Suppressor macrophage treated with lipopolysaccharide for 1 hour (primary cell): ENCODE measurements at regions not wholly inside any gene's neighbourhood (a gene's known extent, or its start where the extent isn't known, plus 50 kb on each side); places are given as distances from the start of the nearest gene placed in this dataset.
"Not testable (repeated sequence)": the region's sequence is repeated elsewhere in the genome, so short reads cannot be mapped to it uniquely, and the experiment has no call there.

Experiments
- DNase-seq, 3 donors: peaks; one replicate each; pipeline ENCODE4 v3.0.0-alpha.2; 2020 to 2022

- DNase-seq = no peak
Observed at GRCh38 chrX:4668802-4669536, 955.5 kb upstream of the PRKX start.

DNA sequence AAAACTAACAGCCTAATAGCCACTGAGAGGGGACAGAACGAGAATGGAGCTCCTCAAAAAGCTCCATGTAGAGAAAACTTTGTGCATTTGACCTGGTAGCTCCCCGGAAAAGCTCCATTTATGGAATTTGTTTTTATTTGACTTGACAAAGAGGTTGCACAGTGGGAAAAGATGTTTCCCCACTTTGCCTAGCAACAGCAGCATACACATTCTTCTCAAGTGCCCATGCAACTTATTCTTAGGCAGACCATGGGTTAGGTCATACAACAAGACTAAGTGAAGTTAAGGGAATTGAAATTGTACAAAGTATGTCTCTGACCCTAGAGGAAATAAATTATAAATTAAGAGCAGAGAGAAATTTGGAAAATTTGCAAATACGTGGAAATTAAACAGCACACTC lies 949.6 kb upstream of the PRKX start:
- DNase-seq = no peak

DNA sequence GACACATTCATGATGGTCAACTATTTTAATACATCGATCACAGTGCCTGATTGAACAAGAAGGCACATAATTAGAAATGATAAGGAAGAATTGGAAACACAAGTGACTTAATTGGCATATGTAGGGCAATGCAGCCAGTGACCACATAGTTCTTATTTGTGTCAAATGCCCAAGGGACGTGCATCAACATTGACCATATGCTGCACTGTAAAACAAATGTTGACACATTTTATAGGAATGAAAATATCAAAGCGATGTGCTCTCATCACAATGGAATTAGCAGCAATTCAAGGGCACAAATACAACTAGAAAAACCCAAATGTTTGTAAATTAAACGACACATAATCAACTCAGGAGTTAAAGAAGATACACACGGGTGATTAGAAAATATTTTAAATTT lies 948.3 kb upstream of the PRKX start:
- DNase-seq = no peak

- no peak for DNase-seq
Observed at GRCh38 chrX:4656419-4656818, 943.0 kb upstream of the PRKX start.

DNA sequence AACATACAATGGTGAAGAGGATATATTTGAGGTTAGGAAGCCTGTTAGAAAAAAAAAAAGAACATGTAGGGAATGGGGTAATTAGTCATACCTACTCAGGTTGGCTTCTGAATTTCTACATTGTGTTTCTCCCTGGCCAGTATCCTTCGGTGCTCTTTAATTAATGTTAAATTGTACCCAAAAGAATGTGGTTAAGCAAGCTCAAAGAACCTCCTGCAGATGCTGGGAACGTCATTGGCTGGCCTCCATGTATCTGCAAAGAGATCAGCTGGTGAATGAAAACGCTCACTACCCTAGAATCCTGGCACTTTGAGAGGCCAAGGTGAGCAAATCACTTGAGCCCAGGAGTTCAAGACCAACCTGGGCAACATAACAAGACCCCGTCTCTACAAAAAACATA lies 942.3 kb upstream of the PRKX start:
- DNase-seq = no peak

DNA sequence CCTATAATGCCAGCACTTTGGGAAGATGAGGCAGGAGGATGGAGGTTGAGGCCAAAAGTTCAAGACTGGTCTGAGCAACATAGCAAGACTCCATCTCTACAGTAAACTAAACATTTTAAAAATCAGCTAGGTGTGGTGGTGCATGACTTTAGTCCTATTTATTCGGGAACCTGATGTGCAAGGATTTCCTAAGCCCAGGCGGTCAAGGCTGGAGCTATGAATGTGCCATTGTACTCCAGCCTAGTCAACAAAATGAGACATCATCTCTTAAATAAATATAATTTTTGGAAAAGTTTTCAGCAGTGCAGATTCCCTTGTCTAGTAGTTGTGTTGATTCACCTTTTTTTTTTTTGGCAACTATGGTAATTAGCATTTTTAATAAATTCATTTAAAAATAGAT lies 928.7 kb upstream of the PRKX start:
- DNase-seq = no peak

DNA sequence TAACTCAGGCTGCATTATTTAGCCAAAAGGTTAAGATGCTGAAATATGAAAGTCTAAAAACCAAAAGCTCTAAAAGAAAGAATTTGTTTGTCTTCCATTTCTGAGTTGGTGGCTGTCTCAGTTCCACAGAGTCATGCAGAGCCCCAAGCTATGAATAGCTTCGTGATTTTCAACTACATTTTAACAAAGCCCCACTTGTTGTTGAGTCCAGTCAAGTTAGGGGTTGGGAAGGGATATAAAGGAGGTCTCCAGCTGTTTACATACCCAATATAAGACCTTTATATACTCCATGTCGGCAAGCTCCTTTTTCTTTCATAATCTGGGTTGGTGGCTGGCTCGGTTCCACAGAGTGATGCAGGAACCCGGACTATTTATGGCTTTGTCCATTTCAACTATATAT lies 924.6 kb upstream of the PRKX start:
- DNase-seq = no peak

DNA sequence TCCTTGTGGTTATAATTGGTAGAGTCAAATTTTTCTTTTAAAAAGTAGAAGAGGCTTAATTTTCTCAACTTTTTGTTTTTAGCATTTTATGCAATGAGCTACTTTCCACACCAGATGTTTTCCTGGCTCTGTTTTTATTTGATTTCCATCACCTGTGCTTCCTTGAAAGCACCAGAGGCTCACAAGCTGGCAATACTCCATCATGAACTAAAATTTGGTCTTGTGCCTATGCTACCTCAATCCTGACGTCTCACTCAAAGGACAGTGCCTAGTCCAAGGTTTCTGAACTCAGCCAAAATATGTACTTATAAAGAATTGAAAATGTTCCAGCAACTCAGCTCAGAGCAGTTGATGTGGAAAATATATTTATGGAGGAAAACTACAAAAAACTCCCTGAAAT lies 914.0 kb upstream of the PRKX start:
- no peak for DNase-seq

DNA sequence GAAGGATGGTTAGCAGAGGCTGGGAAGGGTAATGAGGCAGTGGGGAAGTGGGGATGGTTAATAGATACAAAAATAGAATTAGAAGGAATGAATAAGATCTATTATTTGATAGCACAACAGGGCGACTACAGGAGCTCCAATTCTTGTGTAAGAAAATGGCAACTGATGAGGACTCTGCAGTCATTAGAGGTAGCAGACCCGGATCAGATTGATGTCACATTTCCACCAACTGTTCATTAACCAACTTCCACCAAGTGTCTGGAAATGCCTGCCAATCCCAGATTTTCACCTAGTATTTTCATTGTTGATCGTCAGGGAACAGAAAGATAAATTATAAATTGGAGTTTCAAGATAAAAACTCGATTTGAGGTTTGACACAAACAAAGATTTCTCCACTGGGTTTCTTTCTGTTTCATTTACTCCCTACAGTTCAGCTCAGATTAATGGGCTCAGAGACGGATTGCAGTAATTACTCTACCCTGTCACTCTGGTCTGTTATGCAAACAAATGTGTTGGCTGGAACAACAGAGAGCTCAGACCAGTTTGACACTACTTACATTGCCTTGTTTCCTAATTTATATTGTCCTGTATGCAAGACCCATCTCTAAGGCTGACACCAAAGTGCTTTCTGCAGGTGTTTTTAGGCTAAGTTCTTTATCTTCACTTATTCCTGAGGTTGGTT lies 909.2 kb upstream of the PRKX start:
- DNase-seq = no peak

DNA sequence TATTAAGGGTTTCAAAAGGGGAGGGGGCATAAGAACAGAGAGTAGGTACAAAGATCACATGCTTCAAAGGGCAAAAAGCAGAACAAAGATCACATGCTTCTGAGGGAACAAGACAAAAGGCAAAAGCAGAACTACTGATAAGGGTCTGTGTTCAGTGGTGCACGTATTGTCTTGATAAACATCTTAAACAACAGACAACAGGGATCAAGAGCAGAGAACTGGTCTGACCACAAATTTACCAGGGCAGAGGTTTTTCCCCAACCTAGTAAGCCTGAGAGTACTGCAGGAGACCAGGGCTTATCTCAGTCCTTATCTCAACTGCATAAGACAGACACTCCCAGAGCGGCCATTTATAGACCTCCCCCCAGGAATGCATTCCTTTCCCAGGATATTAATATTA lies 900.2 kb upstream of the PRKX start:
- not testable (repeated sequence) for DNase-seq

GRCh38 chrX:4588893-4589292 lies 875.4 kb upstream of the PRKX start:
- DNase-seq = no peak

DNA sequence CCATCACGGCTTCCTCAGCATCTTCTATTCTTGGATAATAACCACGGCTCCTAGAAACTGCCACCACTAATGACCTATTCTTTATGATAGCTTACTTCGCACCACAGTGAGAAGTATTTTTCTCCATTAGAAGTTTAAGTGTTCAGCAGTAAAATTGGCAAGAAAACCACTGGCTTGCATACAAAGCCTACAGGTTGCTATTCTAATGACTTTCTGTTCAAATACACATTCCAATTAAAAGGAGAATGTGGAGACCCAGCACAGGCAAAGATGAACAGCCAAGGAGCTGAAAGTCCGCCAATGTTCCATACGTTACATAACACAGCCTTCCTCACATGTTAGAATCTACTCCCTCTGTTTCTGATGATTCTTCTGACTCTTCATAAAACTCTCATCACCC lies 875.0 kb upstream of the PRKX start:
- no peak for DNase-seq

DNA sequence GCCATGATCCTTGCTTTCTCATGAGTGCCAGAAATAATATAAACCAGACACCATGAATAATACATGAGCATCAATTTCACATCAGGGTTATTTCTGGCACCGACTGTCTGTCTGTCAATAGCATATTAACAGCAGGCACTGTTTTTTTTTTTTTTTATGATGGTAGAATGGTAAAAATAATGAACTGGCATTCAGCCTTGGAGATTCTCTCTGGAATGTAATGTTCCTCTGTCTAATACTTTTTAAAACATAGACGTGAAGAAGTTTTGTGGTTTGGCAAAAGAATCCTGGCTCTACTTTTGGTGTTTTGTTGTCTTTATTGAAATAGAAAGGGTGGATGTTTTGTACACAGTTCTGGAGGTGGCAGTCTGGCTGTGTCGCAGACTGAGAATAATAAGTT lies 874.6 kb upstream of the PRKX start:
- no peak for DNase-seq

- no peak for DNase-seq
Observed at GRCh38 chrX:4579999-4580398, 866.5 kb upstream of the PRKX start.

GRCh38 chrX:4579480-4579879 lies 866.0 kb upstream of the PRKX start:
- DNase-seq = no peak

GRCh38 chrX:4572691-4573090 lies 859.2 kb upstream of the PRKX start:
- DNase-seq = no peak

- DNase-seq = no peak
Observed at GRCh38 chrX:4570151-4570550, 856.7 kb upstream of the PRKX start.

DNA sequence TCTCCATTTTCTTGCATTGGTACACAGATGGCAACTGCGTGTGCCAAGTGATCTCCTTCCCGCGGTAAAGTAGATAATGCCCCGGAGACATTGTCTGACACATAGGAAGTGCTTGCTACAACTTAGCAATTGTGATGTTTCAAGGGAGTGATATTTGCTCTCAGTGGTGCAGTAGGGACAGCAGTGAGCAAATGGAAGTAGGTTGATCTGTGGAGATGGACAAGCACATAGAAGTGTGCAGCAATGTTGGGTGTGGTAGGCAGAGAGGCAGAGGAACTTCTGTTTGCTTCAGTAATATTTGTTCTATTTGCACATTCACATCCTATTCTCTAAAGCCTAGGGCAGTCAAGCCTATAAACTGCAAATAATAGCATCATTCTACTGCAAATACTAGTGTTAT lies 846.7 kb upstream of the PRKX start:
- no peak for DNase-seq

DNA sequence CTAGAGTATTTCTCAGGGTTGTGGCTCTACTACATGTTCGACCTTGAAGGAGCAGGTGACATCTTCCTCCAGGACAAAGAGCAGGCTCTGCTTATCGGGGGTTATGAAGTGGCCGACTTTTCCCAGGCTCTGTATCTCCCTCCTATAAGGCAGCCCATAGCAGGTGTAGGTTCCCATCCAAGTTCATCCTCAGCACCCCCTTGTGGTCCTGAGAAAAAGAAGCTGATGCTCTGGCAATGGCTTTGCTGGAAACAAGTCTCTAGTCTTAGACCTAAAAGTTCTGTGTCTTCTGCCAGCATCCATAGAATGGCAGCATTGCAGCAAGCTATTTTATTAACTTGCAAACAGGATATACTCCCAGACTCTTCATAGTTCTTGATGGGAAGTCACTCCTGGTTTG lies 836.6 kb upstream of the PRKX start:
- no peak for DNase-seq

DNA sequence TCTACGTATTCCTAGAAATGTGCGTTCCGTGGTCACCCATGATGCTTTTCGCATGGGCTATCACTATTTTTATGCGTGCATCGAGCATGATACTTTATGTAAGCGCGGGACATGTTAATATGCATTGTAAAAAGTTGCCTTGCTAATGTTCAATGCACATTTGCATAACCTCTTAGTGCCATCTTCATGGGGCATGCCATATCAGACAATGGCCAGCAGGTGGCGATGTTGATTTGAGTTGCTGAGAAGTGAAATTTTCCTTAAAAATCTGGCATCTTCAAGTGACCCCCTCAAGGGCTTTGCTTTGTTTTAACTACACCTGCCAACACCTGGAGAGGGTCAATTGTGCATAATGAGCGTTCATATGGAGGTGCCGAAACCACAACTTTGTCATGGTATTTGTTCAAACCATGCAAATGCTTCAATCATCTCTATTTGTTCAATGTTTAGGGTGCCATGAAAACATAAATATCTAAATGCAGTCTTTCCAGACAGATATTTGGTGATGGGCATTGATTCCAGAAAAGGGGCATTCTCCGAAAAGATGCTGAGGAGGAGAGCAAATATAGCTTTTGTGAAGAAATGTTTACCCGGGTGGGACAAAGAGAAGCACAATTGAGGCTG lies 833.9 kb upstream of the PRKX start:
- DNase-seq = peak; percentile 43 to 56 (median 46)

- not testable (repeated sequence) for DNase-seq
Observed at GRCh38 chrX:4546178-4546577, 832.7 kb upstream of the PRKX start.

DNA sequence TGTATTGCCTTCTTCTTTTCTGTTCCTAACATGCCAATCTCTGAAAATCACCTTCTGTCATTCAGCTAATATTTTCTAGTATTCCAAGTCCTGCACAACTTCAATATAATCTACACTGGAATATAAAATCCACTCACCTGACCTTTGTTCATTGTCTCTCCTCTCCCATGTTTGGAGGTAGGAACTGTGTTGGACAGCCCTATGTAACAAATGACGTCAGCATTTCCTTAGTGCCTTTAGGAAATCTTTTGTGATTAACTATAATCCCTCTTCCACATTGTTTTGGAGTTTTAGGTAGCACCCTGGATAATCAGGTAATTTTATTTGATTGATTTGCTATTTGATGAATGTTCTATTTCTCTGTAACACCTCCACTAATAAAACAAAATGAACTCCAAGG lies 814.8 kb upstream of the PRKX start:
- DNase-seq = no peak

GRCh38 chrX:4485912-4486311 lies 772.5 kb upstream of the PRKX start:
- no peak for DNase-seq

DNA sequence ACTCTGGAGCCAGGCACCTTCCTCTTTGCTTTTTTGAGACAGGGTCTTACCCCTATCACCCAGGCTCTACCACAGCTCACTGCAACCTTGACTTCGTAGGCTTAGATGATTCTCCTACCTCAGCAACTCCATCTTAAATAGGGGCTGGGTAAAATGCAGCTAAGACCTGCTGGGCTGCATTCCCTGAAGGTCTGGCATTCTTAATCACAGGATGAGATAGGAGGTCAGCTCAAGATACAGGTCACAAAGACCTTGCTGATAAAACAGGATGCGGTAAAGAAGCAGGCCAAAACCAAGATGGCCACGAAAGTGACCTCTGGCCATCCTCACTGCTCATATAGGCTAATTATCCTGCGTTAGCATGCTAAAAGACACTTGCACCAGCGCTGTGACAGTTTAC lies 770.8 kb upstream of the PRKX start:
- DNase-seq = no peak

- DNase-seq = no peak
Observed at GRCh38 chrX:4451591-4451990, 738.1 kb upstream of the PRKX start.
